ENCODE measurements at regions not wholly inside any gene's neighbourhood (a gene's known extent, or its start where the extent isn't known, plus 50 kb on each side); places are given as distances from the start of the nearest gene placed in this dataset.

GRCh38 chr6:137791281-137792159 is 75.5 kb upstream of the TNFAIP3 start:
- Histone ChIP-seq H3K9me3 (ENCODE audit: control insufficient read depth, low read length) (no peaks in the 10 kb centered on the region), H3K36me3 (ENCODE audit: control insufficient read depth in 1 of 2, insufficient read depth in 2 of 2, low read length in 1 of 2) (no peaks in the 10 kb centered on the region), H3K4me1 (ENCODE audit: control insufficient read depth in 1 of 2, insufficient read depth in 2 of 2, low read length in 2 of 2) (no peaks in the 10 kb centered on the region), H3K27me3 (ENCODE audit: control insufficient read depth in 1 of 2, insufficient read depth in 2 of 2, low read length in 1 of 2) (no peaks in the 10 kb centered on the region), H3K4me3 (ENCODE audit: low read length in 2 of 2) (no peak overlapping the region), H3K27ac (ENCODE audit: low read depth in 1 of 2, low read length in 2 of 2) (no peak overlapping the region)
- intact Hi-C loops (cut with DNase I): no loop called here
- ATAC-seq (ENCODE audit: low FRiP score) (no peak), DNase-seq (no peak)
- WGBS, 2 donors: 26 to 30% methylated on average over 6 of the region's 6 CpGs

GRCh38 chr6:137792160-137793033 is 74.7 kb upstream of the TNFAIP3 start:
- Histone ChIP-seq H3K4me1 (ENCODE audit: control insufficient read depth in 1 of 2, insufficient read depth in 2 of 2, low read length in 2 of 2) (no peaks in the 10 kb centered on the region), H3K36me3 (ENCODE audit: control insufficient read depth in 1 of 2, insufficient read depth in 2 of 2, low read length in 1 of 2) (no peaks in the 10 kb centered on the region), H3K4me3 (ENCODE audit: low read length in 2 of 2) (no peak overlapping the region), H3K27me3 (ENCODE audit: control insufficient read depth in 1 of 2, insufficient read depth in 2 of 2, low read length in 1 of 2) (no peaks in the 10 kb centered on the region), H3K9me3 (ENCODE audit: control insufficient read depth, low read length) (no peaks in the 10 kb centered on the region), H3K27ac (ENCODE audit: low read depth in 1 of 2, low read length in 2 of 2) (no peak overlapping the region)
- ATAC-seq (ENCODE audit: low FRiP score) (no peak), DNase-seq (no peak)
- WGBS, 2 donors: 64 to 65% methylated on average over 6 of the region's 6 CpGs
- intact Hi-C loops (cut with DNase I): no loop called here

- intact Hi-C loops (cut with DNase I): no loop called here
- no peaks in the 10 kb centered on the region for H3K4me1 ChIP-seq (ENCODE audit: control insufficient read depth in 1 of 2, insufficient read depth in 2 of 2, low read length in 2 of 2)
- 93% methylated on average over 8 of the region's 8 CpGs for WGBS, 2 donors
- no peak overlapping the region for H3K4me3 ChIP-seq (ENCODE audit: low read length in 2 of 2)
- no peaks in the 10 kb centered on the region for H3K9me3 ChIP-seq (ENCODE audit: control insufficient read depth, low read length)
- H3K36me3 ChIP-seq (ENCODE audit: control insufficient read depth in 1 of 2, insufficient read depth in 2 of 2, low read length in 1 of 2): no peaks in the 10 kb centered on the region
- no peak overlapping the region for H3K27ac ChIP-seq (ENCODE audit: low read depth in 1 of 2, low read length in 2 of 2)
- H3K27me3 ChIP-seq (ENCODE audit: control insufficient read depth in 1 of 2, insufficient read depth in 2 of 2, low read length in 1 of 2): no peaks in the 10 kb centered on the region
- DNase-seq (no peak), ATAC-seq (ENCODE audit: low FRiP score) (no peak)
Observed at GRCh38 chr6:137793805-137794515, 73.1 kb upstream of the TNFAIP3 start.

- Histone ChIP-seq H3K9me3 (ENCODE audit: control insufficient read depth, low read length) (no peaks in the 10 kb centered on the region), H3K27ac (ENCODE audit: low read depth in 1 of 2, low read length in 2 of 2) (no peak overlapping the region), H3K36me3 (ENCODE audit: control insufficient read depth in 1 of 2, insufficient read depth in 2 of 2, low read length in 1 of 2) (no peaks in the 10 kb centered on the region), H3K4me1 (ENCODE audit: control insufficient read depth in 1 of 2, insufficient read depth in 2 of 2, low read length in 2 of 2) (no peaks in the 10 kb centered on the region), H3K27me3 (ENCODE audit: control insufficient read depth in 1 of 2, insufficient read depth in 2 of 2, low read length in 1 of 2) (no peaks in the 10 kb centered on the region), H3K4me3 (ENCODE audit: low read length in 2 of 2) (no peak overlapping the region)
- WGBS, 2 donors: 87 to 93% methylated on average over 4 of the region's 4 CpGs
- DNase-seq (no peak), ATAC-seq (ENCODE audit: low FRiP score) (no peak)
- intact Hi-C loops (cut with DNase I): no loop called here
Observed at GRCh38 chr6:137794516-137795201, 72.4 kb upstream of the TNFAIP3 start.

GRCh38 chr6:137795501-137795900 is 71.6 kb upstream of the TNFAIP3 start:
- Histone ChIP-seq H3K4me1 (ENCODE audit: control insufficient read depth in 1 of 2, insufficient read depth in 2 of 2, low read length in 2 of 2) (no peaks in the 10 kb centered on the region), H3K36me3 (ENCODE audit: control insufficient read depth in 1 of 2, insufficient read depth in 2 of 2, low read length in 1 of 2) (no peaks in the 10 kb centered on the region), H3K9me3 (ENCODE audit: control insufficient read depth, low read length) (no peaks in the 10 kb centered on the region), H3K27ac (ENCODE audit: low read depth in 1 of 2, low read length in 2 of 2) (no peak overlapping the region), H3K4me3 (ENCODE audit: low read length in 2 of 2) (no peak overlapping the region), H3K27me3 (ENCODE audit: control insufficient read depth in 1 of 2, insufficient read depth in 2 of 2, low read length in 1 of 2) (no peaks in the 10 kb centered on the region)
- WGBS, 2 donors: 96 to 98% methylated on average over 3 of the region's 3 CpGs
- ATAC-seq (ENCODE audit: low FRiP score): no peak
- intact Hi-C loops (cut with DNase I): no loop called here
- no peak for DNase-seq

GRCh38 chr6:137798261-137798660 is 68.8 kb upstream of the TNFAIP3 start:
- DNase-seq: no peak
- intact Hi-C loops (cut with DNase I): no loop called here
- Histone ChIP-seq H3K9me3 (ENCODE audit: control insufficient read depth, low read length) (no peaks in the 10 kb centered on the region), H3K4me3 (ENCODE audit: low read length in 2 of 2) (no peak overlapping the region), H3K27ac (ENCODE audit: low read depth in 1 of 2, low read length in 2 of 2) (no peak overlapping the region), H3K4me1 (ENCODE audit: control insufficient read depth in 1 of 2, insufficient read depth in 2 of 2, low read length in 2 of 2) (no peaks in the 10 kb centered on the region), H3K36me3 (ENCODE audit: control insufficient read depth in 1 of 2, insufficient read depth in 2 of 2, low read length in 1 of 2) (no peaks in the 10 kb centered on the region), H3K27me3 (ENCODE audit: control insufficient read depth in 1 of 2, insufficient read depth in 2 of 2, low read length in 1 of 2) (no peaks in the 10 kb centered on the region)
- 40 to 48% methylated on average over 3 of the region's 3 CpGs for WGBS, 2 donors
- ATAC-seq (ENCODE audit: low FRiP score): no peak

GRCh38 chr6:137798846-137799245 is 68.2 kb upstream of the TNFAIP3 start:
- WGBS, 2 donors: 89 to 94% methylated on average over 3 of the region's 3 CpGs
- no peaks in the 10 kb centered on the region for H3K27me3 ChIP-seq (ENCODE audit: control insufficient read depth in 1 of 2, insufficient read depth in 2 of 2, low read length in 1 of 2)
- H3K9me3 ChIP-seq (ENCODE audit: control insufficient read depth, low read length): no peaks in the 10 kb centered on the region
- intact Hi-C loops (cut with DNase I): no loop called here
- H3K36me3 ChIP-seq (ENCODE audit: control insufficient read depth in 1 of 2, insufficient read depth in 2 of 2, low read length in 1 of 2): no peaks in the 10 kb centered on the region
- H3K27ac ChIP-seq (ENCODE audit: low read depth in 1 of 2, low read length in 2 of 2): no peak overlapping the region
- no peak overlapping the region for H3K4me3 ChIP-seq (ENCODE audit: low read length in 2 of 2)
- no peaks in the 10 kb centered on the region for H3K4me1 ChIP-seq (ENCODE audit: control insufficient read depth in 1 of 2, insufficient read depth in 2 of 2, low read length in 2 of 2)
- no peak for DNase-seq
- no peak for ATAC-seq (ENCODE audit: low FRiP score)

- Histone ChIP-seq H3K27me3 (ENCODE audit: control insufficient read depth in 1 of 2, insufficient read depth in 2 of 2, low read length in 1 of 2) (no peaks in the 10 kb centered on the region), H3K4me1 (ENCODE audit: control insufficient read depth in 1 of 2, insufficient read depth in 2 of 2, low read length in 2 of 2) (no peaks in the 10 kb centered on the region), H3K4me3 (ENCODE audit: low read length in 2 of 2) (no peak overlapping the region), H3K9me3 (ENCODE audit: control insufficient read depth, low read length) (no peaks in the 10 kb centered on the region), H3K27ac (ENCODE audit: low read depth in 1 of 2, low read length in 2 of 2) (no peak overlapping the region), H3K36me3 (ENCODE audit: control insufficient read depth in 1 of 2, insufficient read depth in 2 of 2, low read length in 1 of 2) (no peaks in the 10 kb centered on the region)
- DNase-seq (no peak), ATAC-seq (ENCODE audit: low FRiP score) (no peak)
- whole genome bisulfite sequencing, 2 donors: 95 to 100% methylated on average over 3 of the region's 3 CpGs
- intact Hi-C loops (cut with DNase I): no loop called here
Observed at GRCh38 chr6:137799950-137800568, 67.0 kb upstream of the TNFAIP3 start.

Measured in aorta (tissue), 5 donors.